Muscle layer of duodenum (tissue), 2 donors: ENCODE measurements at regions not wholly inside any gene's neighbourhood (a gene's known extent, or its start where the extent isn't known, plus 50 kb on each side); places are given as distances from the start of the nearest gene placed in this dataset.
"Not testable (repeated sequence)": the region's sequence is repeated elsewhere in the genome, so short reads cannot be mapped to it uniquely, and the experiment has no call there.

ENCODE experiments used
- H3K27ac ChIP-seq: one replicate; pipeline ENCODE4 v1.7.0; 2013; ENCODE audit warnings: mild to moderate bottlenecking, low read length
- H3K27me3 ChIP-seq: one replicate; pipeline ENCODE4 v1.7.0; 2013; ENCODE audit warnings: low read depth, mild to moderate bottlenecking, control low read depth, low read length
- H3K36me3 ChIP-seq, 2 donors: one replicate each; pipeline ENCODE4 v1.7.0; 2013; ENCODE audit warnings: low read length in 2 of 2, control low read depth in 1 of 2, mild to moderate bottlenecking in 1 of 2; ENCODE audit not compliant: insufficient read depth in 2 of 2, control insufficient read depth in 1 of 2
- H3K4me1 ChIP-seq, 2 donors: one replicate each; pipeline ENCODE4 v1.7.0; 2013; ENCODE audit warnings: low read length in 2 of 2, mild to moderate bottlenecking in 2 of 2, control low read depth in 1 of 2, moderate library complexity in 1 of 2; ENCODE audit not compliant: insufficient read depth in 2 of 2, control insufficient read depth in 1 of 2
- H3K4me3 ChIP-seq, 2 donors: one replicate each; pipeline ENCODE4 v1.7.0; 2013; ENCODE audit warnings: low read length in 2 of 2, low read depth in 1 of 2, mild to moderate bottlenecking in 1 of 2
- H3K9me3 ChIP-seq, 2 donors: one replicate each; pipeline ENCODE4 v1.7.0; 2013; ENCODE audit warnings: low read length in 2 of 2, control low read depth in 1 of 2, mild to moderate bottlenecking in 1 of 2; ENCODE audit not compliant: control insufficient read depth in 1 of 2
- donor health status: healthy.

DNA sequence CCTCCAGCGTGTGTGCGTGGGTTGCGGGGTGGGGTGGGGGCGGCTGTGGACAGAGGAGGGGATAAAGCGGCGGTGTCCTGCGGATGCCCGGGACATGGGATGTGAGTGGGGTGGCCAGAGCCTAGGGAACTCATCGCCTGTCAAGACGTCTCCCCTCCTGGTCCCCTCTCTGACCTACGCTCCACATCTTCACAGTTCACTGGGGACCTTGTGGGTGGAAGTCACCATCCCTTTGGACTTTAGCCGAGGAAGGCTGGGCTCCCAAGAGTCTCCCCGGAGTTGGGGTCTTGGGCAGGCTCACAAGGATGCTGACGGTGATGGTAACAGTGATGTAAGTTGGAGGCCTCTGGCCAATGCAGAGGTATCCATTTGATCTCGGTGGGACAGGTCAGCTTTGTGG is 760.3 kb upstream of the DEFB115 start:
- not testable (repeated sequence) for H3K4me1 ChIP-seq, H3K27me3 ChIP-seq, H3K27ac ChIP-seq, H3K9me3 ChIP-seq, H3K36me3 ChIP-seq, H3K4me3 ChIP-seq

- Histone ChIP-seq H3K27ac (no peak overlapping the region), H3K36me3 (no peaks in the 10 kb centered on the region), H3K4me1 (no peaks in the 10 kb centered on the region), H3K9me3 (no peaks in the 10 kb centered on the region), H3K27me3 (peaks cover 7% of the 10 kb centered on the region), H3K4me3 (no peak overlapping the region)
Observed at GRCh38 chr20:30499123-30499522, 758.3 kb upstream of the DEFB115 start.

GRCh38 chr20:30499716-30500446 is 757.6 kb upstream of the DEFB115 start:
- H3K36me3 ChIP-seq, H3K9me3 ChIP-seq, H3K4me3 ChIP-seq, H3K27ac ChIP-seq, H3K27me3 ChIP-seq, H3K4me1 ChIP-seq: not testable (repeated sequence)

DNA sequence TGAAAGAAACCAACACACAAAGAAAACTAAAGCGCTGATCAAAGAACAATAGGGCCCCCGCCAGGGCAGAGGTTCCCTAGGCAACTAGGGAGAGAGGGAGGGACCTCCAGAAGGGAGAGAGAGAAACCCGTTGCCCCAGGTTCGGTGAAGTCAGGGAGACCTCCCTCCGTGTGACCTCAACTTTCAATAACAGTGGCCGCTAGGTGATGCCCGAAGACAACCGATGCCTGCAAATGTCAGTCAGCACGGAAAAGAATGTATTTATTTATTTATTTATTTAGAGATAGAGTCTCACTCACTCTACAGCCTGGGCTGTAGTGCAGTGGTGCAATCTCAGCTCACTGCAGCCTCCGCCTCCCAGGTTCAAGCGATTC is 757.0 kb upstream of the DEFB115 start:
- not testable (repeated sequence) for H3K4me3 ChIP-seq, H3K27ac ChIP-seq, H3K36me3 ChIP-seq, H3K9me3 ChIP-seq, H3K4me1 ChIP-seq, H3K27me3 ChIP-seq

GRCh38 chr20:30500829-30501440 is 756.5 kb upstream of the DEFB115 start:
- Histone ChIP-seq H3K36me3 (no peaks in the 10 kb centered on the region), H3K4me1 (no peaks in the 10 kb centered on the region), H3K27ac (no peak overlapping the region), H3K4me3 (no peak overlapping the region), H3K9me3 (no peaks in the 10 kb centered on the region), H3K27me3 (peaks cover 7% of the 10 kb centered on the region)

DNA sequence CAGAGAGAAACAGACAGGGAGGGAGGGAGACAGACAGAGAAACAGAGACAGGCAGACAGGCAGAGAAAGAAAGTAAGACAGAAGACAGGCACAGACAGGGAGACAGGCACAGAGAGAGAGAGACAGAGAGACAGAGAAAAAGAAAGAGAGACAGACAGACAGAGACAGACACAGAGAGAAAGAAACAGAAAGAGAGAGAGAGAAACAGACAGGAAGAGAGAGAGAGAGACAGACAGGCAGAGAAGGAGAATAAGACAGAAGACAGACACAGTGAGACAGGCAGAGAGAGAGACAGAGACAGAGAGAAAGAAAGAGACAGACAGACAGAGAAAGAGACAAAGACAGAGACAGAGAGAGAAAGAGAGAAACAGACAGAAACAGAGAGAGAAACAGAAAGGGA is 754.8 kb upstream of the DEFB115 start:
- H3K27ac ChIP-seq: no peak overlapping the region
- no peak overlapping the region for H3K4me3 ChIP-seq
- peaks cover 7% of the 10 kb centered on the region for H3K27me3 ChIP-seq
- no peaks in the 10 kb centered on the region for H3K9me3 ChIP-seq
- H3K36me3 ChIP-seq: no peaks in the 10 kb centered on the region
- H3K4me1 ChIP-seq: no peaks in the 10 kb centered on the region

DNA sequence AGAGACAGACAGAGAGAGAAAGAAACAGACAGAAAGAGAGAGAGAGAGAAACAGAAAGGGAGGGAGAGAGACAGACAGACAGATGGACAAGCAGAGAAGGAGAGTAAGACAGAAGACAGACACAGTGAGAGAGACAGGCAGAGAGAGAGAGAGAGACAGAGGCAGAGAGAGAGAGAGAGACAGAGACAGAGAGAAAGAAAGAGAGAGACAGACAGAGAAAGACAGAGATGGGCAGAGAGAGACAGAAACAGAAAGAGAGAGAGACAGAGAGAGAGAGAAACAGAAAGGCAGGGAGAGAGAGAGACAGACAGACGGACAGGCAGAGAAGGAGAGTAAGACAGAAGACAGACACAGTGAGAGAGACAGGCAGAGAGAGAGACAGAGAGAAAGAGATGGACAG is 754.3 kb upstream of the DEFB115 start:
- not testable (repeated sequence) for H3K36me3 ChIP-seq, H3K4me1 ChIP-seq, H3K4me3 ChIP-seq, H3K9me3 ChIP-seq, H3K27ac ChIP-seq, H3K27me3 ChIP-seq

GRCh38 chr20:30503992-30504570 is 753.4 kb upstream of the DEFB115 start:
- Histone ChIP-seq H3K4me1 (no peaks in the 10 kb centered on the region), H3K27me3 (peaks cover 3% of the 10 kb centered on the region), H3K4me3 (no peak overlapping the region), H3K36me3 (no peaks in the 10 kb centered on the region), H3K27ac (no peak overlapping the region), H3K9me3 (no peaks in the 10 kb centered on the region)

DNA sequence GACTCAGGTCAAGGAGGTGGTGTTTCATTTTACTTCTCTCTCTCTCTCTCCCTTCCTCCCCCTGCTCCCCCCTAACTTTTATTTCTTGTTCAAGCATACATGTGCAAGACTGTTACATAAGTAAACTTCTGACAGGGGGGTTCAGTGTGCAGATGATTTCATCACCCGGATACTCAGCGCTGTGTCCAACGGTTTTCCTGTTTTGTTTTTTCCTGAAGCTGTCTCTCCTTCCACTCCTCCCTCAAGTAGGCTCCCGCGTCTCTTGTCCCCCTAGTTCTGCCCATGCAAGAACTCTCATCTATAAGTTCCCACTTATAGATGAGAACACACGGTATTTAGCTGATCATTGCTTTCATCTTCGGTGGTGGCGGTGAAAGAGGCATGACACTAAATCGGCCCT is 751.9 kb upstream of the DEFB115 start:
- no peaks in the 10 kb centered on the region for H3K27me3 ChIP-seq
- no peaks in the 10 kb centered on the region for H3K9me3 ChIP-seq
- no peaks in the 10 kb centered on the region for H3K4me1 ChIP-seq
- H3K36me3 ChIP-seq: no peaks in the 10 kb centered on the region
- no peak overlapping the region for H3K27ac ChIP-seq
- no peak overlapping the region for H3K4me3 ChIP-seq

- Histone ChIP-seq H3K27me3 (no peaks in the 10 kb centered on the region), H3K27ac (no peak overlapping the region), H3K36me3 (no peaks in the 10 kb centered on the region), H3K4me1 (no peaks in the 10 kb centered on the region), H3K4me3 (no peak overlapping the region), H3K9me3 (no peaks in the 10 kb centered on the region)
Observed at GRCh38 chr20:30506100-30506499, 751.4 kb upstream of the DEFB115 start.

- not testable (repeated sequence) for H3K4me3 ChIP-seq
Observed at GRCh38 chr20:30508382-30508781, 749.1 kb upstream of the DEFB115 start.

More at GRCh38 chr20:30508382-30508781, 749.1 kb upstream of the DEFB115 start:
- H3K27me3 ChIP-seq, H3K36me3 ChIP-seq, H3K27ac ChIP-seq, H3K4me1 ChIP-seq, H3K9me3 ChIP-seq: not testable (repeated sequence)
